ENCODE measurements at regions not wholly inside any gene's neighbourhood (a gene's known extent, or its start where the extent isn't known, plus 50 kb on each side); places are given as distances from the start of the nearest gene placed in this dataset.

DNA sequence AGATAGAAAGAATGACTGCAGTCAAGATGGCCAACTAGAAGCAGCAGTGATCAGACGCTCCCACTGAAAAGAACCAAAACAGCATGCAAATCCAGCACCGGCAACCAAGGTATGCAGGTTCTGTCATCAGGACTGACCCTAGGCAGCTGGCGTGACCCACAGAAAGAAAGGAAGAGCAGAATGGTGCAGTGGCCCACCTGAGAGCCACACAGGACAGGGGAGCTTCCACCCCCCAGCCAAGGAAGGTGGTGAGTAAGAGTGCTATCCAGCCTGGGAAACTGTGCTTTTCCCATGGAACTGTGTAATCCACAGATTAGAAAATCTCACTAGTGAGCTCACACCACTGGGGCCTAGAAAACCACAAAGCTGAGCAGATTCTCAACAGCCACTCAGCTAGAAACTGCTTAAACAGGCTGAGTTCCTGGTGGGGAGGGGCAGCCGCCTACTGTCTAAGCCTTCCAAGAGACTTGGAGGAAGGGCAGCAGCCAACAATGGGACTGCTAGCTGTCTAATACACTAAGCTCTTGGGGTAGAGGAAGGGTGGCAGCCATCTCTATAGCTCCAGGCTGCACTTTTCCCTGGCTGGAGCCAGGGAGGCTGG is 127.9 kb downstream of the EVA1A start:
- TF ChIP-seq POLR2AphosphoS5 (IDR thresholded peaks at IDR 0.05; ENCODE audit: low read depth, low read length), result no peak
- TF ChIP-seq, protein P1, sequence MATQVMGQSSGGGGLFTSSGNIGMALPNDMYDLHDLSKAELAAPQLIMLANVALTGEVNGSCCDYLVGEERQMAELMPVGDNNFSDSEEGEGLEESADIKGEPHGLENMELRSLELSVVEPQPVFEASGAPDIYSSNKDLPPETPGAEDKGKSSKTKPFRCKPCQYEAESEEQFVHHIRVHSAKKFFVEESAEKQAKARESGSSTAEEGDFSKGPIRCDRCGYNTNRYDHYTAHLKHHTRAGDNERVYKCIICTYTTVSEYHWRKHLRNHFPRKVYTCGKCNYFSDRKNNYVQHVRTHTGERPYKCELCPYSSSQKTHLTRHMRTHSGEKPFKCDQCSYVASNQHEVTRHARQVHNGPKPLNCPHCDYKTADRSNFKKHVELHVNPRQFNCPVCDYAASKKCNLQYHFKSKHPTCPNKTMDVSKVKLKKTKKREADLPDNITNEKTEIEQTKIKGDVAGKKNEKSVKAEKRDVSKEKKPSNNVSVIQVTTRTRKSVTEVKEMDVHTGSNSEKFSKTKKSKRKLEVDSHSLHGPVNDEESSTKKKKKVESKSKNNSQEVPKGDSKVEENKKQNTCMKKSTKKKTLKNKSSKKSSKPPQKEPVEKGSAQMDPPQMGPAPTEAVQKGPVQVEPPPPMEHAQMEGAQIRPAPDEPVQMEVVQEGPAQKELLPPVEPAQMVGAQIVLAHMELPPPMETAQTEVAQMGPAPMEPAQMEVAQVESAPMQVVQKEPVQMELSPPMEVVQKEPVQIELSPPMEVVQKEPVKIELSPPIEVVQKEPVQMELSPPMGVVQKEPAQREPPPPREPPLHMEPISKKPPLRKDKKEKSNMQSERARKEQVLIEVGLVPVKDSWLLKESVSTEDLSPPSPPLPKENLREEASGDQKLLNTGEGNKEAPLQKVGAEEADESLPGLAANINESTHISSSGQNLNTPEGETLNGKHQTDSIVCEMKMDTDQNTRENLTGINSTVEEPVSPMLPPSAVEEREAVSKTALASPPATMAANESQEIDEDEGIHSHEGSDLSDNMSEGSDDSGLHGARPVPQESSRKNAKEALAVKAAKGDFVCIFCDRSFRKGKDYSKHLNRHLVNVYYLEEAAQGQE (IDR thresholded peaks at IDR 0.05; ENCODE audit: insufficient read depth in 1 of 2, low read depth in 2 of 2, low read length in 2 of 2), result no peak
- no peak for TF ChIP-seq TAF1 (IDR thresholded peaks at IDR 0.05; ENCODE audit: borderline replicate concordance, insufficient read depth, low read length)
- no peak for TF ChIP-seq FOXP2 (optimal IDR thresholded peaks at IDR 0.05; ENCODE audit: borderline replicate concordance, extremely low read depth, extremely low read length, insufficient read depth)
- no peak for TF ChIP-seq SIN3A (IDR thresholded peaks at IDR 0.05; ENCODE audit: borderline replicate concordance, insufficient read depth, low read length)

DNA sequence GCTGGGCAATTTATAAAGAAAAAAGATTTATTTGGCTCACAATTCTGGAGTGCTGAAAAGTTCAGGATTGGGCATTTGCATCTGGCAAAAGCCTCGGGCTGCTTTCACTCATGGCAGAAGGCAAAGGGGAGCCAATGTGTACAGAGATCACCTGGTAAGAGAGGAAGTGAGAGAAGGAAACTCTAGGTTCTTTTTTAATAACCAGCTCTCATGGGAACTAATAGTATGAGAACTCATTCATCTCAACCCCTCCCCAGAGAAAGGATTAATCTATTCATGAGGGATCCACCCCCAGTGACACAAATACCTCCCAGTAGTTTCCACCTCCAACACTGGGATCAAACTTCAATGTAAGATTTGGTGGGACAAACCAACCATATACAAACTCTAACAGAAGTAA is 129.0 kb downstream of the EVA1A start:
- no peak for TF ChIP-seq TAF1 (IDR thresholded peaks at IDR 0.05; ENCODE audit: borderline replicate concordance, insufficient read depth, low read length)
- no peak for TF ChIP-seq FOXP2 (optimal IDR thresholded peaks at IDR 0.05; ENCODE audit: borderline replicate concordance, extremely low read depth, extremely low read length, insufficient read depth)
- TF ChIP-seq SIN3A (IDR thresholded peaks at IDR 0.05; ENCODE audit: borderline replicate concordance, insufficient read depth, low read length), result no peak
- no peak for TF ChIP-seq POLR2AphosphoS5 (IDR thresholded peaks at IDR 0.05; ENCODE audit: low read depth, low read length)
- TF ChIP-seq, protein P1 (IDR thresholded peaks at IDR 0.05; ENCODE audit: insufficient read depth in 1 of 2, low read depth in 2 of 2, low read length in 2 of 2), result no peak

DNA sequence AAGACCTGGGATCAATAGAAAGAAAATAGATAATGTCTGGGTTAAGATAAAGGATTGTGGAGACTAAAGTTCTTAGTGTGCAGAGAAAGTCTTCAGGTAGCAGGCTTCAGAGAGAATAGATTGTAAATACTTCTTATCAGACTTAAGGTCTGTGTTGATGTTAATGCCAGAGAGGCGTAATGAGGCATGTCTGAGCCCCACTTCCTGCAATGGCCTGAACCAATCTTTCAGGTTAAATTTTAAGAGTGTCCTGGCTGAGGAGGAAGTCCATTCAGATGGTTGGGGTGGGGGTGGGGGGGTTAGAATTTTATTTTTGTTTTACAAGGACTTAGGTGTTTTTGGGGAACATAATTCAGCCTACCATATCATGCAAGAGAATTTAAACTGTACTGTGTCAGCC is 129.5 kb downstream of the EVA1A start:
- no peak for TF ChIP-seq POLR2AphosphoS5 (IDR thresholded peaks at IDR 0.05; ENCODE audit: low read depth, low read length)
- TF ChIP-seq, protein P1 (IDR thresholded peaks at IDR 0.05; ENCODE audit: insufficient read depth in 1 of 2, low read depth in 2 of 2, low read length in 2 of 2), result no peak
- TF ChIP-seq TAF1 (IDR thresholded peaks at IDR 0.05; ENCODE audit: borderline replicate concordance, insufficient read depth, low read length), result no peak
- no peak for TF ChIP-seq SIN3A (IDR thresholded peaks at IDR 0.05; ENCODE audit: borderline replicate concordance, insufficient read depth, low read length)
- no peak for TF ChIP-seq FOXP2 (optimal IDR thresholded peaks at IDR 0.05; ENCODE audit: borderline replicate concordance, extremely low read depth, extremely low read length, insufficient read depth)

DNA sequence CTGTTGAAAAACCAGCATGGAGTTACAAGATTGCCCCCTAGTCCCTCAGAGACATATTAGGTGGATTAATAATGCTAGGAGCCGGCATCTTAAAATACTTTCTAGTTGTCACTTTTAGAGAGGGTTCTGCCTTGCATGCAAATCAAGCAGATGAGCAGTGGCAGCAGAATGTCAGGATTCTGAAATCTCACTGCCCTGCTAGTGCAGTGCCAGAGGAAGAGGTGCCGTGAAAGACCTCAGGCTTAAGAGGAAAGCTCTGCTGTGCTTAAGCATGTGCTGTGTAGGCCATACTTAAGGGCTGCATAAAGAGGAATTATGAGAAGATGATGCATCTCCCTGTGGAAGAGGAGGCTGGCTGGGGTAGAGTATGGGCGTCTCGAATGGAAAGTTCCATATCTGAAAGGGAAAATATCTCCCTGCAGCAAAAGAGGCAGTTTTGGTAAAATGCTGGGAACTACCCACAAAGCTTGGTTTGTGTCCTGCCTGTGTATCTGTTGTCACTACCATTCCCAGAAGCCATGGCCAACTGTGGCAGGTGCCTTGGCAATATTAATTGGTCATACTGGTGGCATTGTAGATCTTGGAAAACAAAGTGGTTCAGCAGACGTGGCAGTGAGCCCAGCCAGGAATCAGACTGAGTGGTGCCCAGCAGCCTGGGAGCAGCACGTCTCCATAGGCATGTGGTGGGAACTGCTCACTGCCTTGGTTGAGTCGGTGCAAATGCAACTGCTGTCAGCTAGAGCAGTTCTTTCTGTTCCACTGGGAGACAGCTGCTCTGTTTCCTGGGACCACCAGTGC is 131.9 kb downstream of the EVA1A start:
- no peak for TF ChIP-seq TAF1 (IDR thresholded peaks at IDR 0.05; ENCODE audit: borderline replicate concordance, insufficient read depth, low read length)
- TF ChIP-seq SIN3A (IDR thresholded peaks at IDR 0.05; ENCODE audit: borderline replicate concordance, insufficient read depth, low read length), result no peak
- TF ChIP-seq FOXP2 (optimal IDR thresholded peaks at IDR 0.05; ENCODE audit: borderline replicate concordance, extremely low read depth, extremely low read length, insufficient read depth), result no peak
- TF ChIP-seq, protein P1 (IDR thresholded peaks at IDR 0.05; ENCODE audit: insufficient read depth in 1 of 2, low read depth in 2 of 2, low read length in 2 of 2), result no peak
- TF ChIP-seq POLR2AphosphoS5 (IDR thresholded peaks at IDR 0.05; ENCODE audit: low read depth, low read length), result no peak

All from PFSK-1 (cell line).